SK-N-SH (cell line): ENCODE measurements at regions not wholly inside any gene's neighbourhood (a gene's known extent, or its start where the extent isn't known, plus 50 kb on each side); places are given as distances from the start of the nearest gene placed in this dataset.

Experiments used
- CTCF ChIA-PET: fragments of 300-600, 350-600 bp; formaldehyde crosslinking; extraction: SDS; loops from one replicate; lab custom pipeline; 2021; lab: Yijun Ruan, JAX
- POLR2A ChIA-PET: fragments of 350-600 bp; sonication (Branson Sonifier 250); formaldehyde crosslinking; extraction: SDS; loops from one replicate; lab custom pipeline; 2020; ENCODE audit warnings: antibody characterized with exemption, inconsistent platforms; lab: Yijun Ruan, JAX
- DNase-seq: peaks from one replicate; pipeline ENCODE4 v3.0.0; 2012
- H2AFZ ChIP-seq: fragments of 200-600 bp; sonication (generic); 2 replicates; pipeline ENCODE4 v1.8.1; 2016; ENCODE audit warnings: antibody characterized with exemption, mild to moderate bottlenecking, low read depth
- H3F3A ChIP-seq: fragments of 200-600 bp; sonication (generic); replicated peaks from 2 replicates; pipeline ENCODE3; 2016; ENCODE audit warnings: antibody characterized with exemption, mild to moderate bottlenecking; ENCODE audit not compliant: insufficient read depth
- H3K27ac ChIP-seq, 2 experiments: fragments of 200-500 bp in 1 of 2; fragments of 200-600 bp in 1 of 2; sonication (Bioruptor generic) in 1 of 2; sonication (generic), shearing (Covaris generic) in 1 of 2; 2 replicates each; pipeline versions ENCODE4 v1.5.1 to v1.6.1; 2014 to 2016; ENCODE audit warnings: low read depth in 2 of 2, inconsistent platforms in 1 of 2, low read length in 1 of 2, mild to moderate bottlenecking in 1 of 2, mixed read lengths in 1 of 2
- H3K27me3 ChIP-seq: fragments of 200-600 bp; sonication (generic), shearing (Covaris generic); 2 replicates; pipeline ENCODE4 v1.6.1; 2016; ENCODE audit warnings: mixed run types; ENCODE audit not compliant: insufficient read depth
- H3K36me3 ChIP-seq, 2 experiments: fragments of 200-500 bp in 1 of 2; fragments of 200-600 bp in 1 of 2; sonication (Bioruptor generic) in 1 of 2; sonication (generic) in 1 of 2; replicated peaks in 1 of 2; 2 replicates each; pipeline versions ENCODE3 to v1.5.1; 2014 to 2016; ENCODE audit warnings: low read length in 1 of 2, mild to moderate bottlenecking in 1 of 2; ENCODE audit not compliant: insufficient read depth in 2 of 2, control insufficient read depth in 1 of 2
- H3K4me1 ChIP-seq, 2 experiments: fragments of 200-500 bp in 1 of 2; fragments of 200-600 bp in 1 of 2; sonication (Bioruptor generic) in 1 of 2; sonication (generic), shearing (Covaris generic) in 1 of 2; 2 replicates each; pipeline versions ENCODE4 v1.5.1 to v1.6.1; 2014 to 2016; ENCODE audit warnings: low read depth in 1 of 2, low read length in 1 of 2, mixed run types in 1 of 2; ENCODE audit not compliant: insufficient read depth in 2 of 2, control insufficient read depth in 1 of 2
- H3K4me2 ChIP-seq: fragments of 200-600 bp; sonication (generic), shearing (Covaris generic); 2 replicates; pipeline ENCODE4 v1.6.1; 2017; ENCODE audit warnings: mixed run types
- H3K4me3 ChIP-seq, 2 experiments: fragments of 200-500 bp in 1 of 2; fragments of 200-600 bp in 1 of 2; sonication (Bioruptor generic) in 1 of 2; sonication (generic), shearing (Covaris generic) in 1 of 2; 2 replicates each; pipeline versions ENCODE4 v1.5.1 to v1.8.1; 2014 to 2016; ENCODE audit warnings: low read depth in 2 of 2, inconsistent platforms in 1 of 2, low read length in 1 of 2, mild to moderate bottlenecking in 1 of 2, mixed read lengths in 1 of 2, moderate library complexity in 1 of 2
- H3K79me2 ChIP-seq: fragments of 200-600 bp; sonication (generic); 2 replicates; pipeline ENCODE4 v1.8.1; 2017; ENCODE audit warnings: mild to moderate bottlenecking; ENCODE audit not compliant: insufficient read depth
- H3K9ac ChIP-seq: fragments of 200-600 bp; sonication (generic); 2 replicates; pipeline ENCODE4 v1.6.1; 2017; ENCODE audit warnings: mixed run types
- H3K9me2 ChIP-seq: fragments of 200-600 bp; sonication (generic); 2 replicates; pipeline ENCODE4 v1.6.1; 2017; ENCODE audit warnings: mixed run types
- H3K9me3 ChIP-seq: fragments of 200-600 bp; sonication (generic); 2 replicates; pipeline ENCODE4 v1.6.1; 2017; ENCODE audit warnings: mixed run types, mild to moderate bottlenecking, moderate library complexity
- H4K20me1 ChIP-seq: fragments of 200-600 bp; sonication (generic); 2 replicates; pipeline ENCODE4 v1.6.1; 2017; ENCODE audit warnings: mild to moderate bottlenecking, mixed run types; ENCODE audit not compliant: insufficient read depth
- ELF1 ChIP-seq: IDR thresholded peaks from 2 replicates; pipeline ENCODE4 v1.4.0; 2012
- EP300 ChIP-seq, 2 experiments: IDR thresholded peaks; 2 replicates each; pipeline versions ENCODE4 v1.4.0 to v1.6.1; 2012; ENCODE audit warnings: borderline replicate concordance in 1 of 2, low read depth in 1 of 2, low read length in 1 of 2
- FOSL2 ChIP-seq: IDR thresholded peaks from 2 replicates; pipeline ENCODE4 v1.4.0; 2012; ENCODE audit warnings: low read depth, mild to moderate bottlenecking, moderate library complexity, borderline replicate concordance
- FOXJ3 ChIP-seq: sonication (generic); formaldehyde crosslinking; IDR thresholded peaks from 2 replicates; pipeline ENCODE4 v1.5.1; 2020; ENCODE audit warnings: mild to moderate bottlenecking, missing genetic modification reagents
- JUND ChIP-seq: IDR thresholded peaks from 2 replicates; pipeline ENCODE4 v1.4.0; 2012
- MAX ChIP-seq: IDR thresholded peaks from 2 replicates; pipeline ENCODE4 v1.4.0; 2012; ENCODE audit warnings: low read depth
- NFIC ChIP-seq: IDR thresholded peaks from 2 replicates; pipeline ENCODE4 v1.4.0; 2012; ENCODE audit warnings: borderline replicate concordance
- NRF1 ChIP-seq: IDR thresholded peaks from 2 replicates; pipeline ENCODE4 v1.6.1; 2012; ENCODE audit warnings: low read depth, mild to moderate bottlenecking, low read length
- PBX3 ChIP-seq: IDR thresholded peaks from 2 replicates; pipeline ENCODE4; 2012
- POLR2AphosphoS5 ChIP-seq: IDR thresholded peaks from 2 replicates; pipeline ENCODE4 v1.6.1; 2012; ENCODE audit warnings: low read depth, low read length
- RAD21 ChIP-seq: IDR thresholded peaks from 2 replicates; pipeline ENCODE4 v1.6.1; 2012; ENCODE audit warnings: mild to moderate bottlenecking, low read length
- RCOR1 ChIP-seq: fragments of 150-350 bp; IDR thresholded peaks from 2 replicates; pipeline ENCODE4 v1.6.1; 2017; ENCODE audit warnings: antibody characterized with exemption, low read length
- REST ChIP-seq: IDR thresholded peaks from 2 replicates; pipeline ENCODE4 v1.6.1; 2012; ENCODE audit warnings: mild to moderate bottlenecking, low read depth, low read length, moderate library complexity
- SMC3 ChIP-seq: IDR thresholded peaks from 2 replicates; pipeline ENCODE4 v1.6.1; 2012; ENCODE audit warnings: low read depth, low read length, improper control_type of control experiment
- TAF1 ChIP-seq: IDR thresholded peaks from 2 replicates; pipeline ENCODE4 v1.6.1; 2012; ENCODE audit warnings: low read depth, mild to moderate bottlenecking, low read length, moderate library complexity, borderline replicate concordance
- TCF12 ChIP-seq: IDR thresholded peaks from 2 replicates; pipeline ENCODE4 v1.4.0; 2012
- TEAD4 ChIP-seq: IDR thresholded peaks from 2 replicates; pipeline ENCODE4 v1.4.0; 2012; ENCODE audit warnings: mild to moderate bottlenecking, borderline replicate concordance; ENCODE audit not compliant: insufficient read depth
- USF1 ChIP-seq: IDR thresholded peaks from 2 replicates; pipeline ENCODE4 v1.4.0; 2012; ENCODE audit warnings: low read depth, borderline replicate concordance
- YY1 ChIP-seq: IDR thresholded peaks from 2 replicates; pipeline ENCODE4 v1.4.0; 2012; ENCODE audit warnings: low read depth, mild to moderate bottlenecking
- ZBTB33 ChIP-seq: IDR thresholded peaks from 2 replicates; pipeline ENCODE4 v1.4.0; 2012; ENCODE audit warnings: low read depth, borderline replicate concordance
- WGBS: methylation state at CpG from one replicate; pipeline ENCODE4 v1.1.6; 2017; ENCODE audit warnings: low lambda C conversion rate; 5-methylcytosine and 5-hydroxymethylcytosine counted together

- no peak for TF ChIP-seq MAX
- TF ChIP-seq TAF1: no peak
- TF ChIP-seq RAD21: no peak
- no peak for TF ChIP-seq FOSL2
- TF ChIP-seq NFIC: no peak
- TF ChIP-seq, all 33 proteins: peak for 0
Measured at GRCh38 chr6:11926594-11927407, 85.3 kb upstream of the HIVEP1 start (continued).

DNA sequence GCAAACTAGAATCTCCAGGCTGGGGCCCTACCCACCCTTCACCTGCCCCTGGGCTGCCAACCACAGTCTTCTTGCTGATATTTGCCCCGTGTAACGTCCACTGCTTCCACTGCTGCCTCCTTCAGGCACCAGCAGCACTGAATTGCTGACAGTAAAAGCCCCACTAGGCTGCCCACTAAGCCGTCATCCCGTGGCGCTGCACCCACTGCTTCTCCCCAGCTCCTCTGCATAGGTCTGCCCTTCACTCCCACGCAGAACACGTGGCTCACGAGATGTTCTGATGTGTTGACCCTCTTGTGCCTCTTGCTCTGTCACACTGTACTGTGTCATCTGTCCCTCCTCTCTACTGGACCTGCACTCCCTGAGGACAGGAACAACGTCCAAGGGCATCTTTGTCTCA is 86.3 kb upstream of the HIVEP1 start:
- POLR2A ChIA-PET: no interaction called here
- no peaks in the 10 kb centered on the region for H3K9me2 ChIP-seq
- no peak overlapping the region for H2AFZ ChIP-seq
- H4K20me1 ChIP-seq: no peaks in the 10 kb centered on the region
- 90% methylated on average over 9 of the region's 9 CpGs for whole genome bisulfite sequencing
- no peak overlapping the region for H3K4me2 ChIP-seq
- H3K36me3 ChIP-seq: no peaks in the 10 kb centered on the region
- no peak for DNase-seq
- H3K9me3 ChIP-seq: no peaks in the 10 kb centered on the region
- H3K4me3 ChIP-seq: no peak overlapping the region
- TF ChIP-seq SMC3 (no peak), RAD21 (no peak), NRF1 (no peak), TEAD4 (no peak), FOXJ3 (CRISPR knock-in tag) (no peak), TCF12 (no peak), USF1 (no peak), PBX3 (no peak), YY1 (no peak)
- H3K27me3 ChIP-seq: no peaks in the 10 kb centered on the region
- no peak overlapping the region for H3K27ac ChIP-seq
- H3K9ac ChIP-seq: no peak overlapping the region
- H3F3A ChIP-seq: peaks cover 5% of the 10 kb centered on the region
- no peaks in the 10 kb centered on the region for H3K79me2 ChIP-seq
- CTCF ChIA-PET: no interaction called here
- H3K4me1 ChIP-seq: peaks cover 0 to 10% of the 10 kb centered on the region in 2 experiments; a peak in 1 of 4 replicates

- H3K4me1 ChIP-seq: peaks cover 6 to 21% of the 10 kb centered on the region in 2 experiments
- CTCF ChIA-PET: interaction anchor here (0.6 kb wide), 1 partner anchor 79 kb away, joined by 3 read pairs; no protein-coding TSS in a partner anchor
- 93% methylated on average over 3 of the region's 3 CpGs for WGBS
- no peak for TF ChIP-seq EP300 (IDR thresholded peaks at IDR 0.05; ENCODE audit: borderline replicate concordance in 1 of 2, low read depth in 1 of 2, low read length in 1 of 2)
- no peak for TF ChIP-seq RCOR1
- no peak for TF ChIP-seq JUND
- TF ChIP-seq ELF1: no peak
- no peak for TF ChIP-seq NRF1
- no peak for TF ChIP-seq POLR2AphosphoS5
- no peak for TF ChIP-seq REST
- no peak for TF ChIP-seq ZBTB33
Measured at GRCh38 chr6:11923621-11924020, 88.5 kb upstream of the HIVEP1 start.

More at GRCh38 chr6:11923621-11924020, 88.5 kb upstream of the HIVEP1 start:
- Histone ChIP-seq H3K79me2 (no peaks in the 10 kb centered on the region), H2AFZ (no peak overlapping the region), H3F3A (peaks cover 10% of the 10 kb centered on the region), H3K4me3 (no peak overlapping the region), H3K9me2 (no peaks in the 10 kb centered on the region), H3K9ac (no peak overlapping the region), H3K36me3 (no peaks in the 10 kb centered on the region), H3K27ac (no peak overlapping the region), H4K20me1 (no peaks in the 10 kb centered on the region), H3K4me2 (no peak overlapping the region), H3K9me3 (no peaks in the 10 kb centered on the region), H3K27me3 (no peaks in the 10 kb centered on the region)
- POLR2A ChIA-PET: no interaction called here
- no peak for DNase-seq
